ENCODE measurements at regions not wholly inside any gene's neighbourhood (a gene's known extent, or its start where the extent isn't known, plus 50 kb on each side); places are given as distances from the start of the nearest gene placed in this dataset.

DNA sequence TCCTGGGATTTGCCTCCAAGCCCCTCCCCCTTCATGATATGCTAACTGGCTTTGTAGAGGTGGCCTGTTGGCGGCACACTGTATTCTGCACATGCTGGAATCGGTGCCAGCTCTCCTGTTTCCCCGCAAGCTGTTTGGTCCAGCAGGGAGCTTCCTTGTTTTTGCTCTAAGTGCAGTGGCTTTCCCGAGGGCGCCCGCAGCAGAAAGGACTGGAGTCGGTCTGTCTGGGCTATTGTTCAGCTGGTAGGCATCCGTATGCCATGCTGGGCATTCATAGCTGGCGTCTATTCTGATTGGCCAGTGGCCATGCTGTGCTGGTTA is 88.9 kb upstream of the MED13L start:
- Mint-ChIP-seq H3K9me3 (no peaks in the 10 kb centered on the region), H3K27ac (no peak overlapping the region), H3K36me3 (ENCODE audit: low read depth) (no peaks in the 10 kb centered on the region), H3K27me3 (no peaks in the 10 kb centered on the region), H3K4me3 (no peak overlapping the region), H3K4me1 (ENCODE audit: low read depth) (peaks cover 4% of the 10 kb centered on the region)
- ChIA-PET POLR2A (no interaction called here), CTCF (no interaction called here)
- ATAC-seq (no peak), DNase-seq (no peak)
- TF ChIP-seq, protein P1, sequence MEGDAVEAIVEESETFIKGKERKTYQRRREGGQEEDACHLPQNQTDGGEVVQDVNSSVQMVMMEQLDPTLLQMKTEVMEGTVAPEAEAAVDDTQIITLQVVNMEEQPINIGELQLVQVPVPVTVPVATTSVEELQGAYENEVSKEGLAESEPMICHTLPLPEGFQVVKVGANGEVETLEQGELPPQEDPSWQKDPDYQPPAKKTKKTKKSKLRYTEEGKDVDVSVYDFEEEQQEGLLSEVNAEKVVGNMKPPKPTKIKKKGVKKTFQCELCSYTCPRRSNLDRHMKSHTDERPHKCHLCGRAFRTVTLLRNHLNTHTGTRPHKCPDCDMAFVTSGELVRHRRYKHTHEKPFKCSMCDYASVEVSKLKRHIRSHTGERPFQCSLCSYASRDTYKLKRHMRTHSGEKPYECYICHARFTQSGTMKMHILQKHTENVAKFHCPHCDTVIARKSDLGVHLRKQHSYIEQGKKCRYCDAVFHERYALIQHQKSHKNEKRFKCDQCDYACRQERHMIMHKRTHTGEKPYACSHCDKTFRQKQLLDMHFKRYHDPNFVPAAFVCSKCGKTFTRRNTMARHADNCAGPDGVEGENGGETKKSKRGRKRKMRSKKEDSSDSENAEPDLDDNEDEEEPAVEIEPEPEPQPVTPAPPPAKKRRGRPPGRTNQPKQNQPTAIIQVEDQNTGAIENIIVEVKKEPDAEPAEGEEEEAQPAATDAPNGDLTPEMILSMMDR (IDR thresholded peaks at IDR 0.05): no peak
- intact Hi-C loops (cut with micrococcal nuclease): no loop called here

GRCh38 chr12:116366824-116367223 is 89.3 kb upstream of the MED13L start:
- Mint-ChIP-seq H3K27me3 (no peaks in the 10 kb centered on the region), H3K27ac (no peak overlapping the region), H3K36me3 (ENCODE audit: low read depth) (no peaks in the 10 kb centered on the region), H3K4me1 (ENCODE audit: low read depth) (no peaks in the 10 kb centered on the region), H3K9me3 (no peaks in the 10 kb centered on the region), H3K4me3 (no peak overlapping the region)
- DNase-seq (no peak), ATAC-seq (no peak)
- intact Hi-C loops (cut with micrococcal nuclease): no loop called here
- ChIA-PET CTCF (no interaction called here), POLR2A (no interaction called here)
- TF ChIP-seq, protein P1 (IDR thresholded peaks at IDR 0.05): no peak

GRCh38 chr12:116368196-116369194 is 91.0 kb upstream of the MED13L start:
- Mint-ChIP-seq H3K27me3 (no peaks in the 10 kb centered on the region), H3K4me1 (ENCODE audit: low read depth) (no peaks in the 10 kb centered on the region), H3K27ac (no peak overlapping the region), H3K36me3 (ENCODE audit: low read depth) (no peaks in the 10 kb centered on the region), H3K4me3 (no peak overlapping the region), H3K9me3 (no peaks in the 10 kb centered on the region)
- POLR2A ChIA-PET: no interaction called here
- no peak for ATAC-seq
- CTCF ChIA-PET: no interaction called here
- no peak for DNase-seq
- intact Hi-C loops (cut with micrococcal nuclease): no loop called here
- TF ChIP-seq, protein P1 (IDR thresholded peaks at IDR 0.05): no peak

DNA sequence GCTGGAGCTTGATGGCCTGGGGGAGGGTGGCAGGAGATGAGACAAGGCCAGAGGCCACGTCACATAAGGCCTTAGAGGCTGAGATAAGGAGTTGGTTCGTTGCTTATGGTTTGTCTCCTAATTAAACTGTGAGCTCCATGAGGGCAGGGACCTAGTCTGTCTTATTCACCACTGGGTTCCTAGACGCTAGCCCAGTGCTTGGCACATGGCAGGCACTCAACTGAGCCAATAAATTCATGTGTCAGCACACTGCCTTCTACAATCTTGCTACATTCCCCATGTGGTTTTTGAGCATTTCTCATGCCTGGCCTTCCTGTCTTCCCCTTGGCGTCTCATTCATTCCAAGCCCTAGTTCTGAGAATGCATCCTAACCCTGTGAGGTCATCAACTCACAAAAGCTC is 92.5 kb upstream of the MED13L start:
- Mint-ChIP-seq H3K9me3 (no peaks in the 10 kb centered on the region), H3K36me3 (ENCODE audit: low read depth) (no peaks in the 10 kb centered on the region), H3K27ac (no peak overlapping the region), H3K27me3 (no peaks in the 10 kb centered on the region), H3K4me1 (ENCODE audit: low read depth) (no peaks in the 10 kb centered on the region), H3K4me3 (no peak overlapping the region)
- ChIA-PET CTCF (no interaction called here), POLR2A (interaction anchor here (0.6 kb wide), 2 partner anchors 123 to 454 kb away, joined by 3 to 4 read pairs; no protein-coding TSS in a partner anchor)
- ATAC-seq (no peak), DNase-seq (no peak)
- TF ChIP-seq, protein P1 (IDR thresholded peaks at IDR 0.05): no peak
- intact Hi-C loops (cut with micrococcal nuclease): no loop called here

DNA sequence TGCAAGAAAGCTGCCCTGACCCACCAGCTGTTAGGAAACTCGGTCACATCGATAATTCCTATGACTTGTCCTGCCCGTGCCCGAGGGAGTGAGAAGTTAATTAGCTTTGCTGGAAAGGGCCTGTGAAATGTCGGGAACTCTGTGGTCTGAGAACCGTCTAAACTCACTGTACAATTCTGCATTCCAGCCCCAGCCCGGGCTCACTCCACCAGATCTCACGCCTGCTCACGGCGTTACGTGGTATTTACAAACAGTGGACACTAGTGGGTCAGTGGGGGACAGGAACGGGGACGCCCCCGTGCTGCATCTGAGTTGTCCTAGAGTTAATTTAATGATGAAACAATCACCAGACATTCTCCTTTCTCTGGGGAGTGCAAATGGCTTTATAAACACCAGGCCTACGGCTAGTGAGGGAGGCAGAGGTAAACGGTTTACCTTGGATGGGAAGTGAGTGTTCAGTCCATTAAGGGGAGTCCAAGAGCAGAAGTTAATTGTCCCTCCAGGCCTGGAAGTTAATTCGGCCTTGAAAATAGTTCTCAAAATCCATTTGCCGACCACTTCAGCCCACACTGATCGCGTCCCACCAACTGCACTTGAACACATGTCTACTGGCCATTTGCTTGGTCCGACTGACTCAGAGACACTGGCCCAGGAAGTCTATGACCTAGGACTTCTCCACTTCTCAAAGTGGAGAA is 93.5 kb upstream of the MED13L start:
- ChIA-PET CTCF (no interaction called here), POLR2A (no interaction called here)
- Mint-ChIP-seq H3K9me3 (peaks cover 4% of the 10 kb centered on the region), H3K4me3 (no peak overlapping the region), H3K36me3 (ENCODE audit: low read depth) (no peaks in the 10 kb centered on the region), H3K27ac (no peak overlapping the region), H3K27me3 (no peaks in the 10 kb centered on the region), H3K4me1 (ENCODE audit: low read depth) (peaks cover 3% of the 10 kb centered on the region)
- DNase-seq (no peak), ATAC-seq (no peak)
- intact Hi-C loops (cut with micrococcal nuclease): no loop called here
- TF ChIP-seq, protein P1 (IDR thresholded peaks at IDR 0.05): no peak
